ENCODE measurements at regions not wholly inside any gene's neighbourhood (a gene's known extent, or its start where the extent isn't known, plus 50 kb on each side); places are given as distances from the start of the nearest gene placed in this dataset.

DNA sequence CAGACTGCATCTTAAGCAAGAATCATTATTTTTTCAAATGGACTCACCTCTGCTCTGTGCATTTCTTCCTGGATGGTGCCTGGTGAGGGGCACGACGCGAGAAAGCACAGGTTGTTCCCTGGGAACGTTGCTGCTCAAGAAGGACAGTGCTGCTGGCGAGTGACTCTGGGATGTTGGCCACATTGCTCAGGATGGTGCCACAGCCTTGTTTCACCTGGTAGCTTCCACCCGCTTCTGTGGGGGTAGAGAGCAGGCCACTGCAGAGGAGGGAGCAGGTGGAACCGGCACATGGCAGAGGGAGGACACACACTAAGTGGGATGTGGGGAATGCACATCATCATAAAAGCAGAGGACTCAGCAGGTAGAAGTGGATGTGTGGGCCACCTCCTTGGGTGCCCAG, 444.7 kb downstream of the TCERG1L start:
- TF ChIP-seq EP300 (IDR thresholded peaks at IDR 0.05; ENCODE audit: low read depth) (no peak), POLR2AphosphoS5 (IDR thresholded peaks at IDR 0.05) (no peak)
- Histone ChIP-seq H3K4me3 (no peak overlapping the region), H3K36me3 (no peaks in the 10 kb centered on the region), H3K4me1 (no peaks in the 10 kb centered on the region), H3K27me3 (no peaks in the 10 kb centered on the region), H3K9me3 (no peaks in the 10 kb centered on the region), H3K27ac (no peak overlapping the region)
- 92% methylated on average over 7 of the region's 7 CpGs; no CpG with 5 or more reads in 1 of the 2 donors for WGBS, 2 donors (ENCODE audit: low coverage in 1 of 2)
- DNase-seq = no peak
- in situ Hi-C loops (cut with MboI; ENCODE audit: low pct_ligation_motif_present in 1 of 4, low pct_unique_long_range_greater_than_20kb in 1 of 4, low sequenced_read_pairs in 3 of 4) = no loop called here
- intact Hi-C loops (cut with DNase I; ENCODE audit: low total_unique reads) = no loop called here

- no peak overlapping the region for H3K27ac ChIP-seq
- H3K36me3 ChIP-seq = no peaks in the 10 kb centered on the region
- in situ Hi-C loops (cut with MboI; ENCODE audit: low pct_ligation_motif_present in 1 of 4, low pct_unique_long_range_greater_than_20kb in 1 of 4, low sequenced_read_pairs in 3 of 4) (no loop called here), intact Hi-C loops (cut with DNase I; ENCODE audit: low total_unique reads) (no loop called here)
- no peaks in the 10 kb centered on the region for H3K27me3 ChIP-seq
- TF ChIP-seq, protein P1, sequence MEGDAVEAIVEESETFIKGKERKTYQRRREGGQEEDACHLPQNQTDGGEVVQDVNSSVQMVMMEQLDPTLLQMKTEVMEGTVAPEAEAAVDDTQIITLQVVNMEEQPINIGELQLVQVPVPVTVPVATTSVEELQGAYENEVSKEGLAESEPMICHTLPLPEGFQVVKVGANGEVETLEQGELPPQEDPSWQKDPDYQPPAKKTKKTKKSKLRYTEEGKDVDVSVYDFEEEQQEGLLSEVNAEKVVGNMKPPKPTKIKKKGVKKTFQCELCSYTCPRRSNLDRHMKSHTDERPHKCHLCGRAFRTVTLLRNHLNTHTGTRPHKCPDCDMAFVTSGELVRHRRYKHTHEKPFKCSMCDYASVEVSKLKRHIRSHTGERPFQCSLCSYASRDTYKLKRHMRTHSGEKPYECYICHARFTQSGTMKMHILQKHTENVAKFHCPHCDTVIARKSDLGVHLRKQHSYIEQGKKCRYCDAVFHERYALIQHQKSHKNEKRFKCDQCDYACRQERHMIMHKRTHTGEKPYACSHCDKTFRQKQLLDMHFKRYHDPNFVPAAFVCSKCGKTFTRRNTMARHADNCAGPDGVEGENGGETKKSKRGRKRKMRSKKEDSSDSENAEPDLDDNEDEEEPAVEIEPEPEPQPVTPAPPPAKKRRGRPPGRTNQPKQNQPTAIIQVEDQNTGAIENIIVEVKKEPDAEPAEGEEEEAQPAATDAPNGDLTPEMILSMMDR (IDR thresholded peaks at IDR 0.05) = no peak
- TF ChIP-seq POLR2AphosphoS5 (IDR thresholded peaks at IDR 0.05) = no peak
- TF ChIP-seq POLR2A (IDR thresholded peaks at IDR 0.05) = no peak
- TF ChIP-seq EP300 (IDR thresholded peaks at IDR 0.05; ENCODE audit: low read depth) = no peak
- no peaks in the 10 kb centered on the region for H3K9me3 ChIP-seq
- WGBS, 2 donors (ENCODE audit: low coverage in 1 of 2) = 60 to 80% methylated on average over 1 to 10 of the region's 10 CpGs
- DNase-seq = no peak
- H3K4me1 ChIP-seq = no peaks in the 10 kb centered on the region
- H3K4me3 ChIP-seq = no peak overlapping the region
Observed at GRCh38 chr10:130867446-130868194, 443.9 kb downstream of the TCERG1L start.

DNA sequence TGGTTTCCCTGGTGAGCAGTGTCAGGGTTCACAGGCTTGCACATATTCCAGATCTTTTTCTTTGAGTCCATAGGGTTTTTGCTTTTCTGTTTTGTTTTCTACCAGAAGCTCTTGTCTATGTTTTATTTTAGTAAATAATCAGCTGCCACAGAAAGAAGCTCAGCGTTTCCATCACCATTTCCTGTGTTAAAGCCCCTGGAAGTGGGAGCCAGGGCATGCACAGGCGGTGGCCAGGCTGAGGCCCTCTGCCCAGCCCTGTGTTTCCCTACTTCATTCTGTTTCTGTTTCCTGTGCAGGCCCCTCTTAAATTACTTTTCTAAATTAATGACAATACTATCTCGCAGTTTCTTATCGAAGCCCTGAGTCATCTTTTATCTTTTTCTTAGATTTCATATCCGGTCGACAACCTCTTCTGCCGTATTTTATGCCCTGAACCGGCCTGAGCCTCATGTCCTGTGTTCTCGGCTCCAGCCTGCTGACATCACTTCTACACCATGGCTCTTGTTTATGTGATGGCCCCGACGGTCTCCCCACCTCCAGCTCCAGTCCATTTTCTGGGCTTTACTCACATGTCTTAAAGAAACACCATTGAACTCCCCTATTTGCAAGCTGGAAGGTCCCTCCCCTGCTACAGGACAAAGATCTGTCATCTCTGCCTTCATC, 442.2 kb downstream of the TCERG1L start:
- TF ChIP-seq POLR2AphosphoS5 (IDR thresholded peaks at IDR 0.05) (no peak), EP300 (IDR thresholded peaks at IDR 0.05; ENCODE audit: low read depth) (no peak), POLR2A (IDR thresholded peaks at IDR 0.05) (no peak)
- TF ChIP-seq, protein P1 (IDR thresholded peaks at IDR 0.05) = no peak
- Histone ChIP-seq H3K9me3 (no peaks in the 10 kb centered on the region), H3K4me1 (no peaks in the 10 kb centered on the region), H3K36me3 (no peaks in the 10 kb centered on the region), H3K27me3 (no peaks in the 10 kb centered on the region), H3K27ac (no peak overlapping the region), H3K4me3 (no peak overlapping the region)
- intact Hi-C loops (cut with DNase I; ENCODE audit: low total_unique reads) = no loop called here
- 59 to 62% methylated on average over 11 of the region's 11 CpGs for WGBS, 2 donors (ENCODE audit: low coverage in 1 of 2)
- in situ Hi-C loops (cut with MboI; ENCODE audit: low pct_ligation_motif_present in 1 of 4, low pct_unique_long_range_greater_than_20kb in 1 of 4, low sequenced_read_pairs in 3 of 4) = no loop called here
- no peak for DNase-seq

DNA sequence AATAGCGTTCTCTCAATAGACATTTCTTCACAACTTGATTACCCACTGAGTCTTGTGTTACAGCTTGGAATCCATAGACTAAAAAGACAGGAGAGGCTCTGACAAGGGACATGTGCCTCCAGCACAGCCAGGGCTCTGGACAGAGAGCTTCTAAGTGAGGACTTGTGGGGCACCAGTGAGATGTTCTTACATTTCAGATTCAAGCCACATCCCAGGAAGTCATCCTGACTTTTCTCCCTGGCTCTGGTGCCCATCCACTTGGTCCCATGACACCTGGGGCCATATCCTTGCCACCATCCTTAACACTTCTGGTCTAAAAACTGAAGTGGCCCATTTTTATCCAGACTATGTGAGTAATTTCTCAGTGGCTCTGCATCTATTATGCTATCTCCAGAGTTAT, 440.1 kb downstream of the TCERG1L start:
- intact Hi-C loops (cut with DNase I; ENCODE audit: low total_unique reads) = no loop called here
- TF ChIP-seq POLR2AphosphoS5 (IDR thresholded peaks at IDR 0.05) (no peak), POLR2A (IDR thresholded peaks at IDR 0.05) (no peak), EP300 (IDR thresholded peaks at IDR 0.05; ENCODE audit: low read depth) (no peak)
- TF ChIP-seq, protein P1 (IDR thresholded peaks at IDR 0.05) = no peak
- Histone ChIP-seq H3K4me3 (no peak overlapping the region), H3K9me3 (no peaks in the 10 kb centered on the region), H3K27me3 (no peaks in the 10 kb centered on the region), H3K36me3 (no peaks in the 10 kb centered on the region), H3K4me1 (no peaks in the 10 kb centered on the region), H3K27ac (no peak overlapping the region)
- in situ Hi-C loops (cut with MboI; ENCODE audit: low pct_ligation_motif_present in 1 of 4, low pct_unique_long_range_greater_than_20kb in 1 of 4, low sequenced_read_pairs in 3 of 4) = no loop called here
- no peak for DNase-seq
- 45% methylated on average over 1 of the region's 1 CpG; no CpG with 5 or more reads in 1 of the 2 donors for WGBS, 2 donors (ENCODE audit: low coverage in 1 of 2)
